HL-60/S4 treated with phorbol 12-myristate 13-acetate at 8.2 ng/mL for 4 days and 3 days (cell line): ENCODE measurements at regions not wholly inside any gene's neighbourhood (a gene's known extent, or its start where the extent isn't known, plus 50 kb on each side); places are given as distances from the start of the nearest gene placed in this dataset.

ENCODE experiments used
- in situ Hi-C: fragments of 300-500 bp; cut with MboI; formaldehyde crosslinking; loops from 2 replicates; pipeline ENCODE4 v1.15.0; 2022; ENCODE audit warnings: low sequenced_read_pairs

- in situ Hi-C loops = no loop called here
Measured at GRCh38 chr2:193743089-193743488, 1548.4 kb upstream of the TMEFF2 start.

- in situ Hi-C loops = no loop called here
Measured at GRCh38 chr2:193738892-193739291, 1544.2 kb upstream of the TMEFF2 start.

- in situ Hi-C loops = no loop called here
Measured at GRCh38 chr2:193712912-193713311, 1518.2 kb upstream of the TMEFF2 start.

GRCh38 chr2:193703411-193703810, 1508.7 kb upstream of the TMEFF2 start:
- in situ Hi-C loops = no loop called here

- in situ Hi-C loops = no loop called here
Measured at GRCh38 chr2:193701484-193701883, 1506.8 kb upstream of the TMEFF2 start.

- in situ Hi-C loops = no loop called here
Measured at GRCh38 chr2:193695367-193695766, 1500.6 kb upstream of the TMEFF2 start.

- in situ Hi-C loops = no loop called here
Measured at GRCh38 chr2:193693758-193694157, 1499.0 kb upstream of the TMEFF2 start.

- in situ Hi-C loops = no loop called here
Measured at GRCh38 chr2:193690572-193690971, 1495.8 kb upstream of the TMEFF2 start.

- in situ Hi-C loops = no loop called here
Measured at GRCh38 chr2:193687195-193687594, 1492.5 kb upstream of the TMEFF2 start.

GRCh38 chr2:193679847-193680246, 1485.1 kb upstream of the TMEFF2 start:
- in situ Hi-C loops = no loop called here

GRCh38 chr2:193670478-193670877, 1475.7 kb upstream of the TMEFF2 start:
- in situ Hi-C loops = no loop called here

- in situ Hi-C loops = no loop called here
Measured at GRCh38 chr2:193668557-193669323, 1474.0 kb upstream of the TMEFF2 start.

GRCh38 chr2:193627927-193628272, 1433.2 kb upstream of the TMEFF2 start:
- in situ Hi-C loops = no loop called here

- in situ Hi-C loops = no loop called here
Measured at GRCh38 chr2:193627187-193627926, 1432.6 kb upstream of the TMEFF2 start.

- in situ Hi-C loops = no loop called here
Measured at GRCh38 chr2:193608451-193608850, 1413.7 kb upstream of the TMEFF2 start.

- in situ Hi-C loops = no loop called here
Measured at GRCh38 chr2:193590831-193591230, 1396.1 kb upstream of the TMEFF2 start.

- in situ Hi-C loops = no loop called here
Measured at GRCh38 chr2:193584522-193584938, 1389.8 kb upstream of the TMEFF2 start.

- in situ Hi-C loops = no loop called here
Measured at GRCh38 chr2:193583638-193584400, 1389.1 kb upstream of the TMEFF2 start.

- in situ Hi-C loops = no loop called here
Measured at GRCh38 chr2:193581807-193582206, 1387.1 kb upstream of the TMEFF2 start.

- in situ Hi-C loops = no loop called here
Measured at GRCh38 chr2:193580176-193580950, 1385.6 kb upstream of the TMEFF2 start.

GRCh38 chr2:193566886-193567285, 1372.2 kb upstream of the TMEFF2 start:
- in situ Hi-C loops = no loop called here
